ENCODE measurements at regions not wholly inside any gene's neighbourhood (a gene's known extent, or its start where the extent isn't known, plus 50 kb on each side); places are given as distances from the start of the nearest gene placed in this dataset.
"Not testable (repeated sequence)": the region's sequence is repeated elsewhere in the genome, so short reads cannot be mapped to it uniquely, and the experiment has no call there.

DNA sequence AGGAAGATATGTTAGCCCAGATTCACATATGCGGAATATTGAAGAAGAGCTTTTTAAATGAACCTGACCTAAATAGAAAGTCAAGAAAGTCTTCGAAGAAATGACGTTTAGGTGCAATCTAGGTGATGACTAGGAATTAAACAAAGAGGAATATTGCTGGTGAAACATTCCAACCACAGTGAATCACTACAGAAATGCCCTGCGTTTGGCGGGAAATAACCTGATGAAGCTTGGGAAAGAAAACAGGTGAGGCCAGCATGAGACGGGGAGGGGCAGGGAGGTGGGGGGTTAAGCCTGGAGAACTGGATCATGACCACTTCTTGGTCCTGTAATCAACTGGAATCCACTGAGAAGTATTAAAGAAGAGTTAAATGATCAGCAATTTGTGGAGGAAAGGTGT, 299.4 kb upstream of the VSTM2A start:
- ChIA-PET POLR2A (no interaction called here), CTCF (no interaction called here)

DNA sequence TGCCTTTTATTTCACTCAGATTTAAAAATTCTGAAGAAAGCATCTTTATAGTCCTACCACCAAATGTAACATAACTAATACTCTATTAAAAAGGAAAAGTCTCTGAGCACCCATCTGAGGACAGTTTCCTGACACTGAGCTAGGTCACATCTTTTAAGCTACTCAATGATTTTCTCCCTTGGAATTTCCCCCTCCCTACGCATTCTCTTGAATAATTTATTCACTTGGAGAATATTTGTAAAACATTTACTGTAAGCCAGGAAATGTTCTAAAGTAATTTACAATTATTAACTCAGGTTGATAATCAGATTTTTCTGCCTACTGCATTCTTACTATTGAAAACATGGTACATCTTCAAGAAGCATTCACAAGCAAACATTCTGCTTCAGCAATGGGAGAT, 297.2 kb upstream of the VSTM2A start:
- ChIA-PET CTCF (no interaction called here), POLR2A (no interaction called here)

DNA sequence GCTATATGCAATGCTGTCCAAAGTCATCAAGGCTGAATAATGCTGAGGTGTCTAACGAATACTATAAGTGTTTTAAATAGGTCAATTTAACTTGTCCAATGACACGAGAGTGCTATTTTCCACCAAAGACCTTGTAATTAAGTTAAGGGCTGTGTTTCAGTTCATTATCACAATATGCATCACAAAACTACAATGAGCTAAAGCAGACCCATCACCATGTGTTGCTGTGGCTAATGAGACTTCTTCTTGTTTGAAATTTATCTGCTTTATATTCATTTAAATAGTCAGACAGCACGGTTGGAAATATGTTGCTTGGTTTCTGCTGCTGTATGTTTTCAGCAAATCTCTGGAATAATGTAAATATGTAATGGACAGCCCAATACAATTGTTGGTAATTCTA, 292.5 kb upstream of the VSTM2A start:
- ChIA-PET POLR2A (no interaction called here), CTCF (no interaction called here)

DNA sequence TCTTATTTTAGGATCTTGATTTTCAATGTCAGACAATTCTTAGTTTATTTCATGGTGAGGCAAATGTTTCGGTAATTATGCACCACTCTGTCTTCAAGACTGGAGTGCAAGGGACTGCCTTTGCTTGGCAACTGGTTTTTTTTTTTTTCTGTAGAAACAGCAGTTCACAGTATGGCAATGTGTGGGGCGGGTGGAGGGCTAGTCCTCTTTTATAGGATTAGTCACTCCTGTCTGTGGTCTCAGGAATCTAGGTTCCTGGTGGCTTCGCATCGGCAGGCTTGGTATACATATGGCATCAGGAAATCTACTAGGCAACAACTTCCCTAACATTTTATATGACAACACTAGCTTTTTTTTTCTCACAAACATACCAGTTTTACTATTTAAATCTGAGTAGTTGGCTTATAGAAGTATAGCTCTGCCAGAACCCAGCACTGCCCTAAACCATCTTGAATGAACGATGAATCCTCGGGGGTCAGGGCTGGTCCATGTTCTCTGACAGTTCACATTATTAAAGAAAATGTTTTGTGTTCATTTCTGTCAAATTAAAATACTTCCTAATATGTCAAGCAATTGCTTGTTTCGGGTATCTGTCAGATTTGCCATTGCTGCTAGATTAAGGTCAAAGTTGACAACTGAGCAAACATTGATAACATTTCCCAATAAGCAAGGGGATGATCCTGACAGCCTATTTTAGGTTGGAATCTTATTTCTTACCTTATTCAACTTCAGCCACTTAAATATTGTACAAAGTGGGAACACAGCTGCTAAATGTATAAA, 289.7 kb upstream of the VSTM2A start:
- CTCF ChIA-PET: no interaction called here
- POLR2A ChIA-PET: no interaction called here

DNA sequence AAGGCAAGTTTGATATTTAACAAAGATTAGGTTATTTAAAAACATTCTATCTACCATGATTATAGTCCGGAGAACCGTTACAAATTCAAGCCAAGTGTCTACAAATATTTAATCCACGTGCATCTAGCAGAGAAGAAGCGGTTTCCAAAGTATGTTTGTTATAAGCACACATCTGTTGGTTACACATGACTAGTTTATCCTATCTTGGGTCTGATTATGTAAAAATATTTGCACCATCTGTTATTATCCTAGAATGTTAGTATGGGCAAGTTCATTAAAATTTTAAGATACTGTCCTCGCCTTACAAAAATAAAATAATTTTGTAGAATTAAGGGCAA, 289.2 kb upstream of the VSTM2A start:
- ChIA-PET CTCF (no interaction called here), POLR2A (no interaction called here)

DNA sequence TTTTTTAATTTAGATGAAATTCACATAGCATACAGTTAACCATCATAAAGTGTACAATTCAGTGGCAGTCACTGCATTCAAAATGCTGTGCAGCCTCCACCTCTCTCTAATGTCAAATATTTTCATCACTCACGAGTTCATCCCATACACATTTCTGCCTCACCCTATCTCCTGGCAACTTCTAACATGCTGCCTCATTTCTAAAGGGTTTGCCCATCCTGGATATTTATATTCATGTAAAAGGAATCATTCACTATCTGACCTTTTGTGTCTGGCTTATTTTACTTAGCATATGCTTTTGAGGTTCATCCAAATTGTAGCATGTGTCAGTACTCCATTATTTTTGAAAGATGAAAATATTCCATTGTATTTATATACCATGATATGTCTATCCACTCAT, 286.9 kb upstream of the VSTM2A start:
- POLR2A ChIA-PET: no interaction called here
- CTCF ChIA-PET: no interaction called here

DNA sequence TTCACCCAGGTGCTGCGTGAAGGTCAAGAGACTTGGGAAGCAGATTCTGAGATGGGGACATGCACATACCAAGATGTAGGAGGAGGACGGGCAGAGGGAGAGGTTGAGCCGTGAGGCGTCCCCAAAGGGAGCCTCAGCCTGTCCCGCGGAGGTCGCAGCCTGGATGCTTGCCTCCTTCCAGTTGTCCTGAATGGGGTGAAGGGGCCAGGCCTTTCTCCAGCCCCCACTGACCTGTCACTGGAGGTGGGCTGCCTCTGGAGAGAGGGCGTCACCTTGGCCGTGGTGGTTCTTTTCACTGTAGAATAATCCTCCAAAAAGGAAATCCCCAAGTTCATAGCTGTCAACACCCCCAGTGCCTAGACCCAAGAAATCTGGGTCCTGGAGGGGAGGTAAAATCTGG, 283.0 kb upstream of the VSTM2A start:
- CTCF ChIA-PET: no interaction called here
- POLR2A ChIA-PET: no interaction called here

DNA sequence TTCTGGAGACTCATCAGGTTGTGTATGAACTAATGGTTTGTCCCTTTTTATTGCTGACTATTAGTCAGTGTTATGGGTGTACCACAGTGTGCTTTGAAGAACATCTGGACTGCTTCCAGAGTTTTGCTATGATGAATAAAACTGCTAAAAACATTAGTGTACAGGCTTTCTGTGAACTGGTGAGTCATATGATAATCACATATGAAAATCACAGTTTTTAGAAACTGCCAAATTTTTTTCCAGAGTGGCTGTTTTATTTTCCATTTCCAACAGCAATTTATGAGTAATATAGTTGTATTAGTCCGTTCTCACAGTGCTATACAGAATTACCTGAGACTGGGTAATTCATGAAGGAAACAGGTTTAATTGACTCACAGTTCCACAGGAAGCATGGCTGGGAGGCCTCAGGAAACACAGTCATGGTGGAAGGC, 281.2 kb upstream of the VSTM2A start:
- CTCF ChIA-PET: no interaction called here

DNA sequence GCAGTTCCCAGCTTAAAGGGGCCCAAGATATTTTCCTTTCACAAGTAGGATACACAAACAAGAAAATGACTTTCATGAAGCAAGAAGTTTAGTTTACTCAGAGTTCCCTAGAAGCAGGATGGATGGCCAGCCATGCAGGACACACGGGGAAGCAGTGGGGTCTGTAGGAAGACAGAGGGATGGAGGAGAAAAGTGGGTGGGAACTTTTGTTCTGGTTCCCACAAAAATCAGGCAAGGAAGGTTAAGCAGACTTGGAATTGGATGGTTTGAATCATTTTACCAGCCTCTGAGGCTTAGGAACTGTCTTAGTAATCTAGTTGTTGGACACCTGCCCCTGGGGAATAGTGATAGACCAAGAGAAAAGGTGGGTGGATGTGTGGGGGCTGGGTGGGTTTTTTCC, 263.3 kb upstream of the VSTM2A start:
- CTCF ChIA-PET: no interaction called here
- POLR2A ChIA-PET: no interaction called here

More for the DNA sequence above, 281.2 kb upstream of the VSTM2A start:
- POLR2A ChIA-PET: no interaction called here

DNA sequence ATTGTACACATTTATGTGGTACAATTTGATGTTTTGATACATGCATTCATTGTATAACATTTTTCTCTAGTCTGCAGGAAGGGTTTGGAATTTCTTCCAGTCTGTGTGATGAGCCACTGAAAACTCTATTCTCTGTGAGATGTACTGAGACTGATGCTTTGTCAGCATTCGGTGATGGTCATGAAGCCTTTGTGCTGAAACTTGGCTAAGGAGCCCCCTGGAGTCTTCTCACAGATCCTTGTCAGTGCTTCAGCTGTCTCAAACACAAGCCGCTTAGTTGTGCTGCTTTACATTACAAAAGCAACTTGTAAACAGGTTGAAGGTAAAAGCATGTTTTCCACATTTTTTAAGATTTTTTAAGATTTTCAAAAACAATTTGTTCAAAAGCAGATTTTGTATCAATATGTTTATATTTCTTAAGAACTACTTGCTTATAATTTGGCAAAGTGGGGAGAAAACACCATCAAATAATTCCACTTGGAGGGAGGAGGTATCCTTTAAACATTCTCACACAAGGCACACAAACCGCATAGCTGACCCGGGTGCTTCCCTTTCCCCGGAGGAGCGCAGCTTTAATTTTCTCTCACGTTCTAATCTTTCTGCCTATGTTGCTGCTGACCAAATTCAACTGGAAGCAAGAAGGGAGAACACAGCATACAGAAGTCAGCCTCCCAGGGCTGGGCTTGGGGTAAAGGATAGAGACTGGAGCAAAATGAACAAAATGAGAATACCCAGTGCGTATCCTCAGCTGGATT, 249.8 kb upstream of the VSTM2A start:
- ChIA-PET CTCF (no interaction called here), POLR2A (no interaction called here)

DNA sequence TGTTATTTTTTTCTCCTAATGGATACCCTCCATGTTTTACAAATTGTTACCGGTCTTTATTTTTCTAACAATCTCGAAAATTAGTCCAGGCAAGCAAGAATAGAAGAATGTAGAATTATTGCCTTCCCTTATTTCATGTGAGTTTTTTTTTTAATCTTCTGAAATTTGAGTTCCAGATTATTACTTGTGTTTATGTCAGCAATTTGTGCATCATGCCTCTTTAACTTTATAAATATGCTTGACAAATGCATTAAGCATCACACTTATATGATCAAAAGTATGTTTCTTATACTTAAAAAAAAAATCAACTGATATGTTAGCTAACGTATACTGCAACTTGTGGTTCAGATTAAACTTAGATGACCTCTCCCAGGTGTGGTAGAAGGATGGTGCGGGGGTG, 242.7 kb upstream of the VSTM2A start:
- ChIA-PET POLR2A (no interaction called here), CTCF (no interaction called here)

DNA sequence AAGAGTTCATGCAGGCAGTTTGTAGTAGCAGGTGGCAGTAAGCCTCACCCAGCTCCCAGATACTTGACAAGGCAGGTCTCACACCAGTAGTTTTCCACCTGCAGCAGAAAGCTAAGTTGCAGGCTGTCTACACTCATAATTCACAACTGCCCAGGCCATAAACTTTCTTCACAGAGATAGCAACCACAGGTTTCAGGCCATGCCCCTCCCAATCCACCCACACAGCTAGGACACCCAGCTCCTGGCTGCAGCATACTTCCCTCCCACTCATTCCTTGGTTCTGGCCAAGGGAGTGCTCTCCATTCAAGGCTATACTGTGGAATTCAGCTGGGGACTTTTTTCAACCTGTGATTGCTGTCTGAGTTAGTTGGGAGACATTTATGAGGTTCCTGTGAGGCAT, 226.2 kb upstream of the VSTM2A start:
- CTCF ChIA-PET, POLR2A ChIA-PET: not testable (repeated sequence)

DNA sequence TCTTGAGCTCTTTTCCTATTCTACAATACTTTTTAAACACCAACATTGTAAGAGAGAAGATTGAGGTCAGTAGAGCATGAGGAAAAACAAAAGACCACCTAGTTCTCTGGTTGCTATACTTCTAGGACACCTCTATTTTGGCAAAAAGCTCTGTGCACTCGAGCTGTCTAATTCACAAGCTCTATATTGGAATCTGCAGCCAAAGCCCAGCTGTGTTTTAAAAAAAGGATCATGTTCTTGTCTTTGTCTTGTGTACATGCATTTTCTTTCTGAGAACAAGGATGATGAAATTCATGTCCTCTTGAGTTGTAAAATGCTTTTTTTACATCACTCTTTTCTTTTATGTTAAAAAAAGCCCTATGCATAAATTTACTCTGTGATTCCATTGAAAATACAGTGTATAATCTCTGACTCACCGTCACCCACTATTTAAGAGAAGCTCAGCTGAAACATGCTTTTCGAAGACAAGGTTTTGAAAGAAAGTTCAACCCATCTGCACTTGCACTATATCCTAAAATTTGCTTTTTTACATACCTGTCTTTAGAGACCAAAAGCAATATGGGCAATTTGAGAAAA, 215.5 kb upstream of the VSTM2A start:
- POLR2A ChIA-PET: no interaction called here
- CTCF ChIA-PET: no interaction called here

DNA sequence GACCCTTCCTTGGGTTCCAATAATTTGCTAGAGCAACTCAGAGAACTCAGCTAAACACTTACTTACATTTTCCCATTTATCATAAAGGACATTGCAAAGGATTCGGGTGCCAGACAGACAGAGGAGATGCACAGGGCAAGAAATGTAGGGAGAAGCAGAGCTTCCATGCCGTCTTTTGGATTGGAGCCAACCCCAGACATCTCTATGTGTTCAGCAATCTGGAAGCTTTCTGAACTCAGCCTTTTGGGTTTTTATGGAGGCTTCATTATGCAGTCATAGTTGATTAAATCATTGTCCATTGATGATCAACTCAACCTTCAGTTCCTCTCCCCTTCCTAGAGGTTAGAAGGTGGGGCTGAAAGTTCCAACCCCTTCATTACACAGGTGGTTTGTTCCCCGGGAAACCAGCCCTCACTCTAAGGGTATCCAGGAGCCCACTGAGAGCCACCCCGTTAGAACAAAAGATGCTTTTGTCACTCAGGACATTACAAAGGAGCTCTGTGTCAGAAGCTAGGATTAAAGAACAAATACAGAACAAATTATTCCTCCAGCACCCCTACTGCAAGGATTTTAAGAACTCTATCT, 211.9 kb upstream of the VSTM2A start:
- POLR2A ChIA-PET: no interaction called here
- CTCF ChIA-PET: no interaction called here

DNA sequence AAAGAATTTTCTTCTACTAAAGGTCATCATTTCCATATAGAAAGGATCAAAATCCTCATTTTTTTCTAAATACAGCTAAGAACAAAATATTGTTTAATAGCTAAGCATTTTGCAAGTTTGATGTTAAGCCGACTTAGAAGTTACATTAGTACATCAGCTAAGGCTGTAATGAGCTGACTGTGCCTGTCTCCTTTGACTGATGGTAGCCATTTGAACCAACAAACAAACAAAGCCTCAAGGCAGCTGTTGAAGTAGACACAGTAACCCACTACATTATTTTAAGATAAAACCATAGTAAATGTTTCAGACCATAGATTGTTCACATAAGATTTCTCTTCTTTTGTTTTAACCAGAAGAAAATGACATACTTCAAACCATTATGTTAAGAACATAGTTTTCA, 210.9 kb upstream of the VSTM2A start:
- CTCF ChIA-PET: no interaction called here
- POLR2A ChIA-PET: no interaction called here

DNA sequence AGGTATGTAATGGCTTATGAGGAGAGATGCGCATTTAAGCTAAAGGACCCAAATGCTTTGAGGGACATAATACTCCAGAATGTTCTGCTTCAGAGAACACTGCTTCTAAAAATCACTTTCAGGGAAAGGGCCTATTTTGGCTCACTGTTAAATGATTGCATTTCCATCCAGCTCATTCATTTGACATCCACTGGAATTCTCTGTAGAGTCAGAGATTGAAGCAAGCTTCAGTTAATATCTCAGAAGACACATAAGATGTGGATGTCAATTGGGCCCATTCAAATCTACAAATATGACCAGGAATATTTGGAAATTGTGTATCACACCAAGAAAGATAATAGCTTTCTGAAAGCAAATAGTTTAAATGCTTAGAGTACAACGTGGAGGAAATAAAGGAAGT, 209.9 kb upstream of the VSTM2A start:
- ChIA-PET CTCF (no interaction called here), POLR2A (no interaction called here)

DNA sequence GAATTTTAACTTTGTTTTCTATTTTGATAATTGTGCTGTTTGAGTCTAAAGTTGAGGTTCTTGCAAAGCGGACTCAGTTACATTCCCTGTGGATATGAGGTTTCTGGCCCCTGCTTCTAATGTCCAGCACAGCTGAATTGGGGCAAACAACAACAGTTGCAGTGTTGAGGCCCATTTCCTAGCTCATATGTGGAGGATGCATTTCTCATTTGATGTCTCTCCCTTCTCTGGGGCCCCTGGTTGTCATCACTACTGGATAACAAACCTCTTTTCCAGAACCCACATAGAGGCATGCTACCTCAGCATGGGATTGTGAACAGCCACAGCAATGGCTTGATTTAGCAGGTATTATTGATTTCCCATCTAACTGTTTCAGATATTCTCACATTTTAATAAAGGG, 208.2 kb upstream of the VSTM2A start:
- CTCF ChIA-PET: no interaction called here

DNA sequence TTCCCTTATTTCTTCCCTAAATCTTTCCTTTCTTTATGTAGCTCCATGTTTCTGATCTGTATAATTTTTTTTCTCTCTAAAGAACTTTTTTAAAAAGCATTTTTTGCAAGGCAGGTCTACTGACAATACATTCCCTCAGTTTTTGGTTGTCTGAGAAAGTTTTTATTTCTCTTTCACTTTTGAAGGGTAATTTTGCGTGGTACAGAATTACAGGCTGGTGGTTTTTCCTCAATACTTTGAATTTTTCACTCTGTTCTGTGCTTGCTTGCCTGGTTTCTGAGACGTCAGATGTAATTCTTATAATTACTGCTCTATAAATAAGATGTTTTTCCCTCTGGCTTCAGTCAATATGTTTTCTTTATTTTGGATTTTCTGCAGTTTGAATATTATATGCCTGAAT, 205.4 kb upstream of the VSTM2A start:
- POLR2A ChIA-PET: no interaction called here

More for the DNA sequence above, 208.2 kb upstream of the VSTM2A start:
- POLR2A ChIA-PET: no interaction called here

DNA sequence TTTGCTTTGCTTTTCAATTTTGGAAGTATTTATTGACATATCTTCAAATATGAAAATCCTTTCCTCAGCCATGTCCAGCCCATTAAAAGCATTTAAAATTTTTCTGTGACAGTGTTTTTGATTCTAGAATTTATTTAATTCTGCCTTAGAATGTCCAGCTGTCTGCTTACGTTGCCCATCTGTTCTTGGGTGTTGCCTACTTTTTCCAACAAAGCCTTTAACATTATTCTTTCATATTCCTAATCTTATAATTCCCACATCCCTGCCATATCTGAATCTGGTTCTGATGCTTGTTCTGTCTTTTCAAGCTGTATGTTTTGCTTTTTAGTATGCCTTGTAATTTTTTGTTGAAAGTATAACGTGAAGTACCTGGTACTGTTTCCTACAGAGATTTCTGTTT, 204.7 kb upstream of the VSTM2A start:
- POLR2A ChIA-PET: no interaction called here
- CTCF ChIA-PET: no interaction called here

More for the DNA sequence above, 205.4 kb upstream of the VSTM2A start:
- CTCF ChIA-PET: no interaction called here

DNA sequence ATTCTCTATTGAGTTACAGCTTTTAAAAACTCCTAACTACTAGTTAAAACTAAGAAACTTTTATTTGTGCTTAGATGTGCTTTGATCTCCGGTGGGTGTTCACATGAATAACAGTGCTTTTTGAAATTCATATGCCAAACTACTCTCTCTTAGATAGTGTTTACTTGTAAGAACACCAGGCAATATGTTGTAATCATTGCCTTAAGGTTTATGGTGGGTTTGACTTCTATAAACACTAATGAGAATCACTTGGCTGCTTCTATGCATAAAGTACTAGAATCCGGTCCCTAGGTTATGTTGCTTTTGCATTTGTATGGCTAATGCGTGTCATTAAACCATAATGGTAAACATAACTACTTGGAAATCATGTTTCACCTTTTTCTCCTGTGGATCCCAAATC, 203.9 kb upstream of the VSTM2A start:
- POLR2A ChIA-PET: no interaction called here
- CTCF ChIA-PET: no interaction called here

DNA sequence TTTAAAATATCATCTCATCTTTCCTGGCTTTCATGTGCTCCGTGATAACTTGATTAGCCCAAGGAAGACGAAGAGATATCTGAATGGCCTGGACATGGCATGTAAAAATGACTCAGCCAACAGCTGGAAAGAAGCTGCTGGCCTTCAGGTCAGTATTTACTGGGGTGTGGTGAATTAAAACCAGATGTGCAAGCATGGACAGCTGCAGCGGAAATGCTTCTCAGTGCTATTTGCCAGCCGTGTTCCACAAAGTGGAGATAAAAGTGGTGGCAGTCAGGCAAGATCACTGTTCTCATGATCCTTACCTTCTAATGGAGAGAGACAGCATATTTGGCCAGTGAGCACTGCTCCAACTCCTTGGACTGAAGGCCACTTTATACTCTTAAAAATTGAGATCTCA, 203.1 kb upstream of the VSTM2A start:
- CTCF ChIA-PET: no interaction called here
- POLR2A ChIA-PET: no interaction called here

DNA sequence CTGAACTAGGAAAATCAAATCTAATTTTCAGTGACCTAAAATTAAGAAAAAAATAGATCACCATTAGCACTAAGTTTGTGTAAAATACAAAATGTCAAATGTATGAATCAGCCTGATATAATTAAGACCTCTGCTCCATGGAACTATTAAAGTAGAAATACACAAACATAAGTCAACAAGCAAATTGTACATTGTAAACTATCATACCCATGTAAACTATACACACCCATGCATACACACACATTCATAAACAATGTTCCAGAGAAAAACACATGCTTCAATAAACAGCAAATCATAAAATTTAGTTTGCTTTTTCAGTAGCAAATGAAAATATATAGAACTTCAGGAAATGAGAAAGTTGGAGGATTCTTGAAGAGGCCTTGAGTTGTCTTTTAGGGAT, 199.7 kb upstream of the VSTM2A start:
- ChIA-PET CTCF (no interaction called here), POLR2A (no interaction called here)

Data from activated CD8-positive, alpha-beta memory T cell treated with anti-CD3 and anti-CD28 coated beads for 36 hours (primary cell).